HCT116 (cell line): ENCODE measurements at regions not wholly inside any gene's neighbourhood (a gene's known extent, or its start where the extent isn't known, plus 50 kb on each side); places are given as distances from the start of the nearest gene placed in this dataset.

Experiments
- ATAC-seq: fragments of 200-7000 bp; cut with Tn5 transposase; 2 replicates; pipeline ENCODE4 v1.9.1; 2020; ENCODE audit warnings: mild to moderate bottlenecking, moderate library complexity
- BruUV-seq: library from RNA; stranded (reverse); fragments of 400-500 nt; replicated peaks from 2 replicates; lab custom pipeline; 2021; lab: Mats Ljungman, UMichigan
- CTCF ChIA-PET: fragments of 300-600 bp; sonication (Branson Sonifier 250); formaldehyde crosslinking; loops from one replicate; lab custom pipeline; 2021; ENCODE audit warnings: antibody characterized with exemption; lab: Charles Lee
- POLR2A ChIA-PET: fragments of 300-600, 350-600 bp; sonication (Branson Sonifier 250); formaldehyde crosslinking; loops from one replicate; lab custom pipeline; 2021; ENCODE audit warnings: antibody characterized with exemption; lab: Charles Lee
- RAD21 ChIA-PET, 2 experiments: fragments of 300-600 bp; sonication (Branson Sonifier 250); formaldehyde crosslinking; loops; one replicate each; lab custom pipeline; 2023; ENCODE audit warnings: low total read pairs in 2 of 2; ENCODE audit not compliant: uncharacterized antibody in 2 of 2, unreplicated experiment in 2 of 2, low non-redundant PET in 1 of 2; lab: Charles Lee
- DNase-seq: peaks from one replicate; pipeline ENCODE4 v3.0.0-alpha.2; 2010; ENCODE audit warnings: low read depth, low spot score
- H2AFZ ChIP-seq: fragments of 200-600 bp; shearing (Covaris generic), sonication (generic); 2 replicates; pipeline ENCODE4 v1.6.1; 2017; ENCODE audit warnings: low read depth, mixed run types, mixed read lengths, antibody characterized with exemption, low read length; ENCODE audit not compliant: poor library complexity, severe bottlenecking
- H3K27ac ChIP-seq: 2 replicates; pipeline ENCODE4 v1.5.1; 2012; ENCODE audit warnings: low read depth, low read length
- H3K27me3 ChIP-seq: fragments of 200-600 bp; sonication (generic); 2 replicates; pipeline ENCODE4 v1.6.1; 2016; ENCODE audit warnings: mixed run types, low read length, mixed read lengths; ENCODE audit not compliant: insufficient read depth
- H3K36me3 ChIP-seq, 2 experiments: fragments of 200-500 bp in 1 of 2; fragments of 200-600 bp in 1 of 2; sonication (Bioruptor generic) in 1 of 2; sonication (generic) in 1 of 2; 2 replicates each; pipeline versions ENCODE4 v1.5.1 to v1.6.1; 2014 to 2016; ENCODE audit warnings: low read length in 2 of 2, inconsistent platforms in 1 of 2, mixed read lengths in 1 of 2, mixed run types in 1 of 2; ENCODE audit not compliant: insufficient read depth in 2 of 2, control insufficient read depth in 1 of 2
- H3K4me1 ChIP-seq, 2 experiments: fragments of 200-600 bp in 1 of 2; sonication (generic) in 1 of 2; 2 replicates each; pipeline versions ENCODE4 v1.5.1 to v1.6.1; 2012 to 2017; ENCODE audit warnings: low read length in 2 of 2, inconsistent platforms in 1 of 2, mild to moderate bottlenecking in 1 of 2, mixed read lengths in 1 of 2, mixed run types in 1 of 2, moderate library complexity in 1 of 2; ENCODE audit not compliant: insufficient read depth in 2 of 2, control insufficient read depth in 1 of 2
- H3K4me2 ChIP-seq: fragments of 200-600 bp; sonication (generic); 2 replicates; pipeline ENCODE4 v1.6.1; 2017; ENCODE audit warnings: mixed run types, low read length, mixed read lengths
- H3K4me3 ChIP-seq, 2 experiments: fragments of 200-600 bp in 1 of 2; sonication (generic) in 1 of 2; replicated peaks in 1 of 2; 2 replicates each; pipeline ENCODE4 v1.5.1; 2011 to 2016; ENCODE audit warnings: low read length in 2 of 2, control low read depth in 1 of 2, low read depth in 1 of 2, mild to moderate bottlenecking in 1 of 2, mixed read lengths in 1 of 2, mixed run types in 1 of 2
- H3K79me2 ChIP-seq: fragments of 200-600 bp; sonication (generic); 2 replicates; pipeline ENCODE4 v1.6.1; 2017; ENCODE audit warnings: mild to moderate bottlenecking, mixed run types, low read length, moderate library complexity, mixed read lengths; ENCODE audit not compliant: insufficient read depth
- H3K9ac ChIP-seq: fragments of 200-600 bp; sonication (generic); 2 replicates; pipeline ENCODE4 v1.6.1; 2016; ENCODE audit warnings: low read length, mixed read lengths
- H3K9me2 ChIP-seq: fragments of 200-600 bp; sonication (generic), shearing (Covaris generic); 2 replicates; pipeline ENCODE4 v1.6.1; 2017; ENCODE audit warnings: mixed run types, mild to moderate bottlenecking, moderate library complexity; ENCODE audit not compliant: insufficient read depth
- H3K9me3 ChIP-seq, 2 experiments: fragments of 200-500 bp in 1 of 2; fragments of 200-600 bp in 1 of 2; sonication (Bioruptor generic) in 1 of 2; sonication (generic) in 1 of 2; 2 replicates each; pipeline ENCODE4 v1.6.1; 2014 to 2017; ENCODE audit warnings: low read length in 2 of 2, mixed read lengths in 2 of 2, inconsistent platforms in 1 of 2, low read depth in 1 of 2, mild to moderate bottlenecking in 1 of 2, mixed run types in 1 of 2, moderate library complexity in 1 of 2; ENCODE audit not compliant: control insufficient read depth in 1 of 2, insufficient read depth in 1 of 2
- H4K20me1 ChIP-seq: fragments of 200-600 bp; sonication (generic), shearing (Covaris generic); 2 replicates; pipeline ENCODE4 v1.6.1; 2017; ENCODE audit warnings: mixed run types, mild to moderate bottlenecking, moderate library complexity; ENCODE audit not compliant: insufficient read depth
- CBX3 ChIP-seq: IDR thresholded peaks from 2 replicates; pipeline ENCODE4 v1.6.1; 2012; ENCODE audit warnings: low read depth
- REST ChIP-seq: IDR thresholded peaks from 2 replicates; pipeline ENCODE4 v1.6.1; 2012; ENCODE audit warnings: low read depth
- ZBTB33 ChIP-seq: IDR thresholded peaks from 2 replicates; pipeline ENCODE4 v1.6.1; 2011; ENCODE audit warnings: mild to moderate bottlenecking, low read length, moderate library complexity; ENCODE audit not compliant: insufficient replicate concordance; ENCODE audit errors: extremely low read depth
- ZFX ChIP-seq: fragments of 450-650 bp; IDR thresholded peaks from 2 replicates; pipeline ENCODE4 v1.6.1; 2017
- intact Hi-C: fragments of 100-400 bp; cut with micrococcal nuclease; formaldehyde crosslinking; loops from 2 replicates; pipeline ENCODE4 v1.10.0; 2022

- TF ChIP-seq REST, result no peak
These were observed 261.8 kb upstream of the TNC start (continued) for GRCh38 chr9:115379719-115380118.

- TF ChIP-seq ZFX (no peak), ZBTB33 (no peak), CBX3 (no peak)
- Histone ChIP-seq H3K27ac (no peak overlapping the region), H3K9me2 (no peaks in the 10 kb centered on the region), H3K4me3 (no peak overlapping the region), H3K36me3 (no peaks in the 10 kb centered on the region), H3K4me1 (no peaks in the 10 kb centered on the region), H3K27me3 (no peaks in the 10 kb centered on the region), H3K9ac (no peak overlapping the region), H3K9me3 (no peaks in the 10 kb centered on the region), H3K79me2 (no peaks in the 10 kb centered on the region), H2AFZ (no peak overlapping the region), H3K4me2 (no peak overlapping the region), H4K20me1 (no peaks in the 10 kb centered on the region)
- DNase-seq (no peak), ATAC-seq (no peak)
- intact Hi-C loops, result no loop called here
- no TSS peak for BruUV-seq
- RAD21 ChIA-PET, result no interaction called here
- POLR2A ChIA-PET, result no interaction called here
- CTCF ChIA-PET, result no interaction called here
These were observed 264.9 kb upstream of the TNC start for GRCh38 chr9:115382865-115383264.
